ENCODE measurements at regions not wholly inside any gene's neighbourhood (a gene's known extent, or its start where the extent isn't known, plus 50 kb on each side); places are given as distances from the start of the nearest gene placed in this dataset.

DNA sequence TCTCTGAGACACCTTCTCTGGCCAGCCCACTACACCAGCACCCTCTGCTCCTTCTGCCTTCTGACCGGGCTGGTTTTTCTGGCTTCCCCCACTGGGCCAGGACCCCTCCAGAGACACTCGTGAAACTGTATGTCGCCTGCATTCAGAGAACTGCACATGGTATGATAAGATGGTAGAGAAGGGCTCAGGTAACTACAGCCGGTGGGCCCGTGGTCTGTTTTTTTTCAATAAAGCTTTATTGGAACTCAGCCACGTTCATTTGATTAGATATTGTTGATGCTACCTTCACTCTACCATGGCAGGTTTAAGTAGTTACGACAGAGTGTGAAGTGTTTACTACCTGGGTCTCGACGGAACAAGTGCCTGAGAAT lies 514.0 kb downstream of the TBC1D22A start:
- TF ChIP-seq CTCF (IDR thresholded peaks at IDR 0.05) = no peak
- no peak for TF ChIP-seq POLR2A (IDR thresholded peaks at IDR 0.05)
